ENCODE measurements at regions not wholly inside any gene's neighbourhood (a gene's known extent, or its start where the extent isn't known, plus 50 kb on each side); places are given as distances from the start of the nearest gene placed in this dataset.
A peak's percentile ranks its signal among the peaks of the same experiment; 100 is the strongest.

- WGBS: 94% methylated on average over 1 of the region's 1 CpG
- intact Hi-C loops (cut with DNase I): no loop called here
Observed at GRCh38 chr13:50144246-50145160, 129.3 kb downstream of the KCNRG start.

GRCh38 chr13:50149214-50149613, 134.0 kb downstream of the KCNRG start:
- Histone ChIP-seq H3K4me3 (no peak overlapping the region), H3K4me1 (replicated peaks) (peaks cover 5% of the 10 kb centered on the region), H3K9me3 (no peaks in the 10 kb centered on the region), H3K27ac (peak overlapping the region in 1 of 2 donors; percentile 32), H3K36me3 (no peaks in the 10 kb centered on the region), H3K27me3 (replicated peaks; ENCODE audit: insufficient read depth) (no peaks in the 10 kb centered on the region)
- TF ChIP-seq CTCF (IDR thresholded peaks at IDR 0.05) (no peak), POLR2AphosphoS5 (IDR thresholded peaks at IDR 0.05) (peak; percentile 84), POLR2A (IDR thresholded peaks at IDR 0.05) (no peak)
- intact Hi-C loops (cut with DNase I): no loop called here
- WGBS: 46% methylated on average over 2 of the region's 2 CpGs
- DNase-seq (ENCODE audit: low spot score): no peak

More at GRCh38 chr13:50144246-50145160, 129.3 kb downstream of the KCNRG start:
- Histone ChIP-seq H3K4me1 (replicated peaks) (peaks cover 3% of the 10 kb centered on the region), H3K27ac (no peak overlapping the region), H3K36me3 (no peaks in the 10 kb centered on the region), H3K4me3 (no peak overlapping the region), H3K9me3 (no peaks in the 10 kb centered on the region), H3K27me3 (replicated peaks; ENCODE audit: insufficient read depth) (no peaks in the 10 kb centered on the region)
- TF ChIP-seq POLR2AphosphoS5 (IDR thresholded peaks at IDR 0.05) (no peak), POLR2A (IDR thresholded peaks at IDR 0.05) (no peak), CTCF (IDR thresholded peaks at IDR 0.05) (no peak)
- no peak for DNase-seq (ENCODE audit: low spot score)

- Histone ChIP-seq H3K27ac (no peak overlapping the region), H3K27me3 (replicated peaks; ENCODE audit: insufficient read depth) (no peaks in the 10 kb centered on the region), H3K4me1 (replicated peaks) (peaks cover 5% of the 10 kb centered on the region), H3K36me3 (no peaks in the 10 kb centered on the region), H3K4me3 (no peak overlapping the region), H3K9me3 (no peaks in the 10 kb centered on the region)
- intact Hi-C loops (cut with DNase I): no loop called here
- TF ChIP-seq POLR2AphosphoS5 (IDR thresholded peaks at IDR 0.05) (no peak), POLR2A (IDR thresholded peaks at IDR 0.05) (no peak), CTCF (IDR thresholded peaks at IDR 0.05) (no peak)
- no peak for DNase-seq (ENCODE audit: low spot score)
- 90% methylated on average over 1 of the region's 1 CpG for whole genome bisulfite sequencing
Observed at GRCh38 chr13:50149932-50150331, 134.7 kb downstream of the KCNRG start.

GRCh38 chr13:50152224-50152623, 137.0 kb downstream of the KCNRG start:
- 52% methylated on average over 3 of the region's 3 CpGs for WGBS
- TF ChIP-seq POLR2AphosphoS5 (IDR thresholded peaks at IDR 0.05) (no peak), POLR2A (IDR thresholded peaks at IDR 0.05) (no peak), CTCF (IDR thresholded peaks at IDR 0.05) (no peak)
- no peak for DNase-seq (ENCODE audit: low spot score)
- Histone ChIP-seq H3K36me3 (no peaks in the 10 kb centered on the region), H3K27ac (no peak overlapping the region), H3K9me3 (no peaks in the 10 kb centered on the region), H3K4me1 (replicated peaks) (peaks cover 5% of the 10 kb centered on the region), H3K4me3 (no peak overlapping the region), H3K27me3 (replicated peaks; ENCODE audit: insufficient read depth) (no peaks in the 10 kb centered on the region)
- intact Hi-C loops (cut with DNase I): no loop called here

Data from prostate gland (tissue), 2 donors.